ENCODE measurements at regions not wholly inside any gene's neighbourhood (a gene's known extent, or its start where the extent isn't known, plus 50 kb on each side); places are given as distances from the start of the nearest gene placed in this dataset.

GRCh38 chr6:92263864-92264263, 1155.5 kb downstream of the EPHA7 start:
- TF ChIP-seq CTCF (conservative IDR thresholded peaks at IDR 0.05) = no peak
- TF ChIP-seq EZH2 (IDR thresholded peaks at IDR 0.05; ENCODE audit: low read depth) = no peak
